HepG2 (cell line): ENCODE measurements at regions not wholly inside any gene's neighbourhood (a gene's known extent, or its start where the extent isn't known, plus 50 kb on each side); places are given as distances from the start of the nearest gene placed in this dataset.

ENCODE experiments used
- ATAC-seq: fragments of 200-7000 bp; cut with Tn5 transposase; 3 replicates; pipeline ENCODE4 v1.9.1; 2020; ENCODE audit warnings: mild to moderate bottlenecking, moderate library complexity
- BruUV-seq: library from RNA; stranded (reverse); fragments of 400-500 nt; replicated peaks from 2 replicates; lab custom pipeline; 2021; lab: Mats Ljungman, UMichigan
- CTCF ChIA-PET: fragments of 300-600 bp; formaldehyde crosslinking; extraction: SDS; loops from one replicate; lab custom pipeline; 2021; ENCODE audit warnings: low total read pairs, inconsistent platforms, low intra/inter-chr PET ratio; lab: Yijun Ruan, JAX
- POLR2A ChIA-PET: fragments of 350-600 bp; sonication (Branson Sonifier 250); formaldehyde crosslinking; loops from one replicate; lab custom pipeline; 2020; ENCODE audit warnings: antibody characterized with exemption, inconsistent platforms; lab: Yijun Ruan, JAX
- DNase-seq: peaks from one replicate; pipeline ENCODE4 v3.0.0-alpha.2; 2015; ENCODE audit warnings: low spot score
- FAIRE-seq: peaks from 3 replicates; lab custom pipeline; 2011; peaks lifted over from hg19 to GRCh38; lab: Jason Lieb, UNC
- H2AFZ ChIP-seq: one replicate; pipeline ENCODE4 v1.6.1; 2011; ENCODE audit warnings: low read length, inconsistent platforms
- H3K27ac ChIP-seq: fragments of 300-600 bp; 3 replicates; pipeline ENCODE4 v1.8.0; 2011; ENCODE audit warnings: mixed run types, mild to moderate bottlenecking, mixed read lengths, low read length, inconsistent platforms; ENCODE audit not compliant: insufficient read depth; ENCODE audit errors: extremely low read length
- H3K27me3 ChIP-seq, 2 experiments: fragments of 200-600 bp in 1 of 2; 2 replicates in 1 of 2; 3 replicates in 1 of 2; pipeline versions ENCODE4 v1.6.0 to v1.8.0; 2011; ENCODE audit warnings: low read length in 2 of 2, mild to moderate bottlenecking in 2 of 2, moderate library complexity in 2 of 2, inconsistent platforms in 1 of 2; ENCODE audit not compliant: insufficient read depth in 2 of 2, control insufficient read depth in 1 of 2
- H3K36me3 ChIP-seq, 2 experiments: fragments of 200-600 bp in 1 of 2; replicated peaks in 1 of 2; 2 replicates in 1 of 2; 3 replicates in 1 of 2; pipeline versions ENCODE4 v1.5.1 to v1.8.0; 2011; ENCODE audit warnings: low read length in 2 of 2, inconsistent platforms in 1 of 2; ENCODE audit not compliant: insufficient read depth in 2 of 2, control insufficient read depth in 1 of 2
- H3K4me1 ChIP-seq: 2 replicates; pipeline ENCODE4 v1.5.1; 2012; ENCODE audit warnings: low read length, inconsistent platforms; ENCODE audit not compliant: insufficient read depth
- H3K4me2 ChIP-seq: 2 replicates; pipeline ENCODE4 v1.6.0; 2011; ENCODE audit warnings: low read depth, low read length, inconsistent platforms
- H3K4me3 ChIP-seq, 3 experiments: fragments of 200-600 bp in 1 of 3; sonication (generic), shearing (Covaris generic) in 1 of 3; replicated peaks in 1 of 3; 2 replicates each; pipeline ENCODE4 v1.5.1; 2011 to 2016; ENCODE audit warnings: low read length in 3 of 3, inconsistent platforms in 2 of 3, low read depth in 2 of 3, mild to moderate bottlenecking in 2 of 3, control low read depth in 1 of 3, mixed read lengths in 1 of 3; ENCODE audit not compliant: insufficient read depth in 1 of 3
- H3K79me2 ChIP-seq: one replicate; pipeline ENCODE4 v1.6.1; 2011; ENCODE audit warnings: low read length, inconsistent platforms; ENCODE audit not compliant: insufficient read depth
- H3K9ac ChIP-seq: 2 replicates; pipeline ENCODE4 v1.6.0; 2011; ENCODE audit warnings: mild to moderate bottlenecking, low read depth, low read length, inconsistent platforms; ENCODE audit not compliant: insufficient read depth
- H3K9me3 ChIP-seq: 2 replicates; pipeline ENCODE4 v1.5.1; 2012; ENCODE audit warnings: mild to moderate bottlenecking, low read length
- H4K20me1 ChIP-seq: 2 replicates; pipeline ENCODE4 v1.6.0; 2011; ENCODE audit warnings: inconsistent platforms, mild to moderate bottlenecking, low read length, moderate library complexity; ENCODE audit not compliant: insufficient read depth
- FOSL1 ChIP-seq: sonication (generic); formaldehyde crosslinking; IDR thresholded peaks from 2 replicates; pipeline ENCODE4 v1.9.0; 2021; ENCODE audit warnings: missing genetic modification reagents, borderline replicate concordance
- HNF1A ChIP-seq, 2 experiments: sonication (generic) in 1 of 2; formaldehyde crosslinking in 1 of 2; IDR thresholded peaks; 2 replicates each; pipeline versions ENCODE4 v1.4.0 to v1.6.1; 2016 to 2020; ENCODE audit warnings: borderline replicate concordance in 1 of 2, low read depth in 1 of 2, mild to moderate bottlenecking in 1 of 2, missing genetic modification reagents in 1 of 2
- HNF4G ChIP-seq, 2 experiments: sonication (generic) in 1 of 2; formaldehyde crosslinking in 1 of 2; IDR thresholded peaks; 2 replicates each; pipeline versions ENCODE4 v1.4.0 to v1.6.1; 2011 to 2020; ENCODE audit warnings: borderline replicate concordance in 2 of 2, low read depth in 2 of 2, mild to moderate bottlenecking in 2 of 2, low read length in 1 of 2, missing genetic modification reagents in 1 of 2, moderate library complexity in 1 of 2
- PAF1 ChIP-seq: IDR thresholded peaks from 2 replicates; pipeline ENCODE4 v1.6.1; 2016; ENCODE audit warnings: missing genetic modification reagents, missing compliant biosample characterization
- SMAD3 ChIP-seq: sonication (generic); formaldehyde crosslinking; IDR thresholded peaks from 2 replicates; pipeline ENCODE4 v1.4.0; 2020; ENCODE audit warnings: missing genetic modification reagents
- SSRP1 ChIP-seq: IDR thresholded peaks from 2 replicates; pipeline ENCODE4 v1.6.1; 2016; ENCODE audit warnings: control low read depth
- ZBTB4 ChIP-seq: sonication (generic); formaldehyde crosslinking; IDR thresholded peaks from 2 replicates; pipeline ENCODE4 v1.4.0; 2020; ENCODE audit warnings: missing genetic modification reagents, mild to moderate bottlenecking, borderline replicate concordance
- ZC3H4 ChIP-seq: sonication (generic); formaldehyde crosslinking; IDR thresholded peaks from 2 replicates; pipeline ENCODE4 v1.4.0; 2020; ENCODE audit warnings: missing genetic modification reagents, borderline replicate concordance
- ZNF160 ChIP-seq: sonication (generic); formaldehyde crosslinking; IDR thresholded peaks from 2 replicates; pipeline ENCODE4 v1.8.0; 2022; ENCODE audit warnings: mild to moderate bottlenecking, inconsistent platforms, missing genetic modification reagents
- ZNF326 ChIP-seq: sonication (generic); formaldehyde crosslinking; IDR thresholded peaks from 2 replicates; pipeline ENCODE4 v1.4.0; 2020; ENCODE audit warnings: missing genetic modification reagents, borderline replicate concordance
- ZNF382 ChIP-seq: sonication (generic); formaldehyde crosslinking; IDR thresholded peaks from 2 replicates; pipeline ENCODE4 v1.5.0; 2020; ENCODE audit warnings: missing genetic modification reagents, mild to moderate bottlenecking, borderline replicate concordance
- ZNF761 ChIP-seq: sonication (generic); formaldehyde crosslinking; conservative IDR thresholded peaks from 2 replicates; pipeline ENCODE4 v1.4.0; 2020; ENCODE audit warnings: mild to moderate bottlenecking, missing genetic modification reagents
- ZSCAN29 ChIP-seq: sonication (generic); formaldehyde crosslinking; conservative IDR thresholded peaks from 2 replicates; pipeline ENCODE4 v1.4.0; 2020; ENCODE audit warnings: mild to moderate bottlenecking, missing genetic modification reagents
- WGBS: methylation state at CpG from one replicate; pipeline ENCODE4 v1.1.6; 2017; ENCODE audit warnings: low lambda C conversion rate; 5-methylcytosine and 5-hydroxymethylcytosine counted together
- in situ Hi-C: cut with HindIII; loops from 2 replicates; pipeline ENCODE4 v1.10.0; 2017; ENCODE audit warnings: low pct_unique_long_range_greater_than_20kb; ENCODE audit not compliant: extremely low pct_ligation_motif_present
- intact Hi-C: fragments of 100-400 bp; cut with micrococcal nuclease; formaldehyde crosslinking; loops from one replicate; pipeline ENCODE4 v1.10.0; 2022; ENCODE audit not compliant: unreplicated experiment
- TF ChIP-seq, protein P1 (sequence below): sonication (generic); formaldehyde crosslinking; IDR thresholded peaks from 2 replicates; pipeline ENCODE4 v1.4.0; 2020; ENCODE audit warnings: missing genetic modification reagents
- TF ChIP-seq, protein P2 (sequence below): sonication (generic); formaldehyde crosslinking; IDR thresholded peaks from 2 replicates; pipeline ENCODE4 v1.4.0; 2020; ENCODE audit warnings: missing genetic modification reagents

- TF ChIP-seq HNF4G (IDR thresholded peaks at IDR 0.05; ENCODE audit: borderline replicate concordance, low read depth, low read length), result no peak
- no peak for TF ChIP-seq HNF4G (CRISPR knock-in tag; IDR thresholded peaks at IDR 0.05; ENCODE audit: borderline replicate concordance, low read depth)
- no peak for TF ChIP-seq ZNF326 (CRISPR knock-in tag)
- TF ChIP-seq ZSCAN29, result no peak
- TF ChIP-seq, protein P1, sequence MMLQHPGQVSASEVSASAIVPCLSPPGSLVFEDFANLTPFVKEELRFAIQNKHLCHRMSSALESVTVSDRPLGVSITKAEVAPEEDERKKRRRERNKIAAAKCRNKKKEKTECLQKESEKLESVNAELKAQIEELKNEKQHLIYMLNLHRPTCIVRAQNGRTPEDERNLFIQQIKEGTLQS, result no peak
- TF ChIP-seq FOSL1, result no peak
- no peak for TF ChIP-seq ZC3H4 (CRISPR knock-in tag)
- TF ChIP-seq, protein P2, sequence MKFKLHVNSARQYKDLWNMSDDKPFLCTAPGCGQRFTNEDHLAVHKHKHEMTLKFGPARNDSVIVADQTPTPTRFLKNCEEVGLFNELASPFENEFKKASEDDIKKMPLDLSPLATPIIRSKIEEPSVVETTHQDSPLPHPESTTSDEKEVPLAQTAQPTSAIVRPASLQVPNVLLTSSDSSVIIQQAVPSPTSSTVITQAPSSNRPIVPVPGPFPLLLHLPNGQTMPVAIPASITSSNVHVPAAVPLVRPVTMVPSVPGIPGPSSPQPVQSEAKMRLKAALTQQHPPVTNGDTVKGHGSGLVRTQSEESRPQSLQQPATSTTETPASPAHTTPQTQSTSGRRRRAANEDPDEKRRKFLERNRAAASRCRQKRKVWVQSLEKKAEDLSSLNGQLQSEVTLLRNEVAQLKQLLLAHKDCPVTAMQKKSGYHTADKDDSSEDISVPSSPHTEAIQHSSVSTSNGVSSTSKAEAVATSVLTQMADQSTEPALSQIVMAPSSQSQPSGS (CRISPR knock-in tag), result no peak
- TF ChIP-seq HNF1A (IDR thresholded peaks at IDR 0.05; ENCODE audit: low read depth), result no peak
- TF ChIP-seq HNF1A (CRISPR knock-in tag; IDR thresholded peaks at IDR 0.05; ENCODE audit: borderline replicate concordance), result no peak
- no peak for TF ChIP-seq PAF1 (CRISPR knock-in tag)
- no peak for TF ChIP-seq SSRP1 (CRISPR knock-in tag)
- TF ChIP-seq ZBTB4 (CRISPR knock-in tag), result no peak
- TF ChIP-seq ZNF160 (CRISPR knock-in tag), result no peak
- TF ChIP-seq SMAD3 (CRISPR knock-in tag), result no peak
- TF ChIP-seq ZNF761 (CRISPR knock-in tag), result no peak
- TF ChIP-seq ZNF382 (CRISPR knock-in tag), result no peak
- ATAC-seq (no peak), FAIRE-seq (no peak), DNase-seq (no peak)
- BruUV-seq, result no TSS peak
- in situ Hi-C loops (no loop called here), intact Hi-C loops (no loop called here)
- CTCF ChIA-PET, result no interaction called here
- Histone ChIP-seq H3K4me1 (no peaks in the 10 kb centered on the region), H2AFZ (no peak overlapping the region), H4K20me1 (no peaks in the 10 kb centered on the region), H3K27ac (no peak overlapping the region), H3K9me3 (no peaks in the 10 kb centered on the region), H3K4me2 (no peak overlapping the region), H3K36me3 (no peaks in the 10 kb centered on the region), H3K79me2 (no peaks in the 10 kb centered on the region), H3K4me3 (no peak overlapping the region), H3K27me3 (no peaks in the 10 kb centered on the region; a peak in 1 of 5 replicates), H3K9ac (no peak overlapping the region)
- WGBS, result 53% methylated on average over 3 of the region's 3 CpGs
- POLR2A ChIA-PET, result no interaction called here
Measured at GRCh38 chr12:68391937-68392336, 59.8 kb upstream of the MDM1 start.
